ENCODE measurements at regions not wholly inside any gene's neighbourhood (a gene's known extent, or its start where the extent isn't known, plus 50 kb on each side); places are given as distances from the start of the nearest gene placed in this dataset.

- no peak overlapping the region for H2BK15ac ChIP-seq (ENCODE audit: low read length)
- no peak for DNase-seq (ENCODE audit: low spot score)
- H4K91ac ChIP-seq (ENCODE audit: low read depth, low read length, poor library complexity): no peak overlapping the region
- H3K4me2 ChIP-seq (ENCODE audit: insufficient read depth, low read length, poor library complexity, severe bottlenecking): no peak overlapping the region
- H3K9ac ChIP-seq (ENCODE audit: low read depth, low read length, poor library complexity): no peak overlapping the region
- no peak overlapping the region for H2AFZ ChIP-seq (ENCODE audit: low read length)
- peaks cover 0 to 2% of the 10 kb centered on the region in 2 donors for H3K4me1 ChIP-seq (ENCODE audit: control insufficient read depth in 2 of 2, insufficient read depth in 1 of 2, low read depth in 1 of 2, low read length in 2 of 2)
- no peak overlapping the region for H2BK5ac ChIP-seq (ENCODE audit: low read length)
- no peak overlapping the region for H3K23ac ChIP-seq (ENCODE audit: low read depth, low read length, poor library complexity)
- no peaks in the 10 kb centered on the region for H3K9me3 ChIP-seq (replicated peaks in 1 of 2; ENCODE audit: control insufficient read depth in 2 of 2, insufficient read depth in 1 of 2, low read depth in 1 of 2, low read length in 2 of 2)
- no peak overlapping the region for H2AK5ac ChIP-seq (ENCODE audit: low read depth, low read length)
- H3K36me3 ChIP-seq (replicated peaks in 1 of 2; ENCODE audit: control insufficient read depth in 2 of 2, insufficient read depth in 2 of 2, low read length in 2 of 2): no peaks in the 10 kb centered on the region
- WGBS, 2 donors (ENCODE audit: extremely low coverage in 2 of 2, insufficient read length in 2 of 2, insufficient replicate concordance in 1 of 2): no CpG with 5 or more reads among the region's 1 CpG
- H3K18ac ChIP-seq (ENCODE audit: low read length): no peak overlapping the region
- no peak overlapping the region for H3K4ac ChIP-seq (ENCODE audit: low read length)
- no peak overlapping the region for H2BK120ac ChIP-seq (ENCODE audit: low read depth, low read length)
- no peaks in the 10 kb centered on the region for H3K27me3 ChIP-seq (ENCODE audit: control insufficient read depth in 3 of 3, insufficient read depth in 3 of 3, low read depth in 1 of 3, low read length in 3 of 3)
- H3K79me1 ChIP-seq (ENCODE audit: low read depth, low read length): no peaks in the 10 kb centered on the region
- no peak overlapping the region for H3K14ac ChIP-seq (ENCODE audit: low read length)
- no peak overlapping the region for H2BK12ac ChIP-seq (ENCODE audit: low read length)
- no peak overlapping the region for H3K27ac ChIP-seq (replicated peaks; ENCODE audit: low read length)
- no peak overlapping the region for H4K8ac ChIP-seq (ENCODE audit: low read depth, low read length)
- no peak overlapping the region for H3K4me3 ChIP-seq (ENCODE audit: low read length in 2 of 2)
Observed at GRCh38 chr6:50213146-50213545, 163.4 kb upstream of the DEFB112 start.

DNA sequence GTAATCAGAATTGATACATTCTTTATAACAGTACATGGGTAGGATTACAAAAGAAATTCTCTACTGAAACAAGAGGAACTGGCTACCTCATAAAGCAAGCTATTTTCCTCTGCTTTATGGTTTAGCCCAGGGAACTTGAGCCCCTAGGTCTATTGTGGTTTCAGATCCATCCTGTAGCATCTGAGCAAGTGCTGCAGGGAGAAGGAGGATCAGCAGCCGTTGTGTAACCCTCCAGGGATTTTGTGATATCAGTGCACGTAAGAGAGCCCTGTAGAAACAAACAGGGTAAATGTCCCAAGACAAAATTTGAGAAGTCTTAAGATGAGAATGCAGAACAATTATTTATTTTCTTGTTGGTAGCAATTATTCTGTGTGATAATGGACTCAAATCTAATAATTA lies 165.2 kb upstream of the DEFB112 start:
- Histone ChIP-seq H2BK120ac (ENCODE audit: low read depth, low read length) (no peak overlapping the region), H3K9me3 (replicated peaks in 1 of 2; ENCODE audit: control insufficient read depth in 2 of 2, insufficient read depth in 1 of 2, low read depth in 1 of 2, low read length in 2 of 2) (no peaks in the 10 kb centered on the region), H3K23ac (ENCODE audit: low read depth, low read length, poor library complexity) (no peak overlapping the region), H3K4me1 (ENCODE audit: control insufficient read depth in 2 of 2, insufficient read depth in 1 of 2, low read depth in 1 of 2, low read length in 2 of 2) (peaks cover 0 to 2% of the 10 kb centered on the region in 2 donors), H3K4me2 (ENCODE audit: insufficient read depth, low read length, poor library complexity, severe bottlenecking) (no peak overlapping the region), H2AFZ (ENCODE audit: low read length) (no peak overlapping the region), H3K18ac (ENCODE audit: low read length) (no peak overlapping the region), H2BK15ac (ENCODE audit: low read length) (no peak overlapping the region), H2BK12ac (ENCODE audit: low read length) (no peak overlapping the region), H3K79me1 (ENCODE audit: low read depth, low read length) (no peaks in the 10 kb centered on the region), H3K4ac (ENCODE audit: low read length) (no peak overlapping the region), H3K36me3 (replicated peaks in 1 of 2; ENCODE audit: control insufficient read depth in 2 of 2, insufficient read depth in 2 of 2, low read length in 2 of 2) (no peaks in the 10 kb centered on the region), H2AK5ac (ENCODE audit: low read depth, low read length) (no peak overlapping the region), H3K14ac (ENCODE audit: low read length) (no peak overlapping the region), H3K27ac (replicated peaks; ENCODE audit: low read length) (no peak overlapping the region), H2BK5ac (ENCODE audit: low read length) (no peak overlapping the region), H4K8ac (ENCODE audit: low read depth, low read length) (no peak overlapping the region), H3K4me3 (ENCODE audit: low read length in 2 of 2) (no peak overlapping the region), H3K27me3 (ENCODE audit: control insufficient read depth in 3 of 3, insufficient read depth in 3 of 3, low read depth in 1 of 3, low read length in 3 of 3) (no peaks in the 10 kb centered on the region), H4K91ac (ENCODE audit: low read depth, low read length, poor library complexity) (no peak overlapping the region), H3K9ac (ENCODE audit: low read depth, low read length, poor library complexity) (no peak overlapping the region)
- no CpG with 5 or more reads among the region's 2 CpGs for WGBS, 2 donors (ENCODE audit: extremely low coverage in 2 of 2, insufficient read length in 2 of 2, insufficient replicate concordance in 1 of 2)
- no peak for DNase-seq (ENCODE audit: low spot score)

- Histone ChIP-seq H3K23ac (ENCODE audit: low read depth, low read length, poor library complexity) (no peak overlapping the region), H3K9me3 (replicated peaks in 1 of 2; ENCODE audit: control insufficient read depth in 2 of 2, insufficient read depth in 1 of 2, low read depth in 1 of 2, low read length in 2 of 2) (no peaks in the 10 kb centered on the region), H3K18ac (ENCODE audit: low read length) (no peak overlapping the region), H4K8ac (ENCODE audit: low read depth, low read length) (no peak overlapping the region), H3K27ac (replicated peaks; ENCODE audit: low read length) (no peak overlapping the region), H2BK15ac (ENCODE audit: low read length) (no peak overlapping the region), H3K9ac (ENCODE audit: low read depth, low read length, poor library complexity) (no peak overlapping the region), H2AK5ac (ENCODE audit: low read depth, low read length) (no peak overlapping the region), H3K4me1 (ENCODE audit: control insufficient read depth in 2 of 2, insufficient read depth in 1 of 2, low read depth in 1 of 2, low read length in 2 of 2) (peaks cover 0 to 2% of the 10 kb centered on the region in 2 donors), H2AFZ (ENCODE audit: low read length) (no peak overlapping the region), H3K4me3 (ENCODE audit: low read length in 2 of 2) (no peak overlapping the region), H3K4ac (ENCODE audit: low read length) (no peak overlapping the region), H3K27me3 (ENCODE audit: control insufficient read depth in 3 of 3, insufficient read depth in 3 of 3, low read depth in 1 of 3, low read length in 3 of 3) (no peaks in the 10 kb centered on the region), H3K4me2 (ENCODE audit: insufficient read depth, low read length, poor library complexity, severe bottlenecking) (no peak overlapping the region), H2BK120ac (ENCODE audit: low read depth, low read length) (no peak overlapping the region), H3K36me3 (replicated peaks in 1 of 2; ENCODE audit: control insufficient read depth in 2 of 2, insufficient read depth in 2 of 2, low read length in 2 of 2) (no peaks in the 10 kb centered on the region), H2BK12ac (ENCODE audit: low read length) (no peak overlapping the region), H3K14ac (ENCODE audit: low read length) (no peak overlapping the region), H4K91ac (ENCODE audit: low read depth, low read length, poor library complexity) (no peak overlapping the region), H2BK5ac (ENCODE audit: low read length) (no peak overlapping the region), H3K79me1 (ENCODE audit: low read depth, low read length) (no peaks in the 10 kb centered on the region)
- no CpG with 5 or more reads among the region's 3 CpGs for WGBS, 2 donors (ENCODE audit: extremely low coverage in 2 of 2, insufficient read length in 2 of 2, insufficient replicate concordance in 1 of 2)
- no peak for DNase-seq (ENCODE audit: low spot score)
Observed at GRCh38 chr6:50217841-50218240, 168.1 kb upstream of the DEFB112 start.

DNA sequence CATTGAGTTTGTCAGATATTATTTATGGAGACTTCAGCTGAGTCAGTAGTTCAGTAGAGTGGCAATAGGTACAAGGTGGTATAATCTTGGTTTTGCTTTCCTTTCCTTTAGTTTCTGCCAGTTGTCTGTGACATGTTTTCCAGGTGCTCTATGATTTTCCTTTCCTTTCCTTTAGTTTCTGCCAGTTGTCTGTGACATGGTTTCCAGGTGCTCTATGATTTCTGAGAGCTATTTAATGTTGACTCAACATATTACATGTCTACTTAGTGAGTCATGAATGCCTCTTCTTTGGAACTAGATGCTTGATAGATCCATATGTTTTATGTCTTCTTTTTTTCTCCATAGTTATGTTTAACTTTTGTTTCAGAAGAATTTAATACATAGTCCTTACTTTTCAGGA lies 186.4 kb upstream of the DEFB112 start:
- no peak overlapping the region for H4K91ac ChIP-seq (ENCODE audit: low read depth, low read length, poor library complexity)
- H3K18ac ChIP-seq (ENCODE audit: low read length): no peak overlapping the region
- H2BK120ac ChIP-seq (ENCODE audit: low read depth, low read length): no peak overlapping the region
- H3K4me3 ChIP-seq (ENCODE audit: low read length in 2 of 2): no peak overlapping the region
- H3K23ac ChIP-seq (ENCODE audit: low read depth, low read length, poor library complexity): no peak overlapping the region
- H3K4me1 ChIP-seq (ENCODE audit: control insufficient read depth in 2 of 2, insufficient read depth in 1 of 2, low read depth in 1 of 2, low read length in 2 of 2): no peaks in the 10 kb centered on the region
- no peak overlapping the region for H4K8ac ChIP-seq (ENCODE audit: low read depth, low read length)
- no peaks in the 10 kb centered on the region for H3K79me1 ChIP-seq (ENCODE audit: low read depth, low read length)
- no peak overlapping the region for H3K4ac ChIP-seq (ENCODE audit: low read length)
- no peak overlapping the region for H2AK5ac ChIP-seq (ENCODE audit: low read depth, low read length)
- H3K14ac ChIP-seq (ENCODE audit: low read length): no peak overlapping the region
- no peak overlapping the region for H2BK12ac ChIP-seq (ENCODE audit: low read length)
- H2BK5ac ChIP-seq (ENCODE audit: low read length): no peak overlapping the region
- DNase-seq (ENCODE audit: low spot score): no peak
- no peak overlapping the region for H2AFZ ChIP-seq (ENCODE audit: low read length)
- no peak overlapping the region for H3K9ac ChIP-seq (ENCODE audit: low read depth, low read length, poor library complexity)
- no peak overlapping the region for H3K4me2 ChIP-seq (ENCODE audit: insufficient read depth, low read length, poor library complexity, severe bottlenecking)
- no peak overlapping the region for H3K27ac ChIP-seq (replicated peaks; ENCODE audit: low read length)
- H3K27me3 ChIP-seq (ENCODE audit: control insufficient read depth in 3 of 3, insufficient read depth in 3 of 3, low read depth in 1 of 3, low read length in 3 of 3): no peaks in the 10 kb centered on the region
- peaks cover 0 to 1% of the 10 kb centered on the region in 2 donors for H3K9me3 ChIP-seq (replicated peaks in 1 of 2; ENCODE audit: control insufficient read depth in 2 of 2, insufficient read depth in 1 of 2, low read depth in 1 of 2, low read length in 2 of 2)
- no peak overlapping the region for H2BK15ac ChIP-seq (ENCODE audit: low read length)
- no peaks in the 10 kb centered on the region for H3K36me3 ChIP-seq (replicated peaks in 1 of 2; ENCODE audit: control insufficient read depth in 2 of 2, insufficient read depth in 2 of 2, low read length in 2 of 2)

Data from neuronal stem cell (in vitro differentiated cells).